Natural killer cell treated with Interleukin-12 subunit alpha and Interleukin-12 subunit beta and Interleukin-15 and Interleukin-18, amount 100 ng/mL, for 72 hours (primary cell): ENCODE measurements at regions not wholly inside any gene's neighbourhood (a gene's known extent, or its start where the extent isn't known, plus 50 kb on each side); places are given as distances from the start of the nearest gene placed in this dataset.
"Not testable (repeated sequence)": the region's sequence is repeated elsewhere in the genome, so short reads cannot be mapped to it uniquely, and the experiment has no call there.

ENCODE experiments used
- ATAC-seq, 2 donors: fragments of 150-1000 bp; cut with Tn5 transposase in 1 of 2; sonication (Bioruptor Pico), chemical (Tn5 transposase) in 1 of 2; 2 replicates each; pipeline ENCODE4 v1.10.0; 2021
- DNase-seq: peaks from one replicate; pipeline ENCODE4 v3.0.0; 2022; ENCODE audit warnings: low spot score
- H3K27ac Mint-ChIP-seq, 2 donors: 1 replicate in 1 of 2; 2 replicates in 1 of 2; pipeline ENCODE4 v1.8.0; 2022; ENCODE audit warnings: mixed read lengths in 2 of 2, mild to moderate bottlenecking in 1 of 2, moderate library complexity in 1 of 2
- H3K27me3 Mint-ChIP-seq, 2 donors: 1 replicate in 1 of 2; 2 replicates in 1 of 2; pipeline ENCODE4 v1.8.0; 2022; ENCODE audit warnings: mixed read lengths in 2 of 2
- H3K36me3 Mint-ChIP-seq: one replicate; pipeline ENCODE4 v1.8.0; 2022; ENCODE audit warnings: mixed read lengths
- H3K4me1 Mint-ChIP-seq, 2 donors: 1 replicate in 1 of 2; 2 replicates in 1 of 2; pipeline ENCODE4 v1.8.0; 2022; ENCODE audit warnings: low read depth in 2 of 2, mixed read lengths in 2 of 2, mild to moderate bottlenecking in 1 of 2
- H3K4me3 Mint-ChIP-seq: one replicate; pipeline ENCODE4 v1.8.0; 2022; ENCODE audit warnings: mixed read lengths
- H3K9me3 Mint-ChIP-seq: 2 replicates; pipeline ENCODE4 v1.8.0; 2022; ENCODE audit warnings: mixed read lengths

- ATAC-seq (no peak), DNase-seq (no peak)
- no peaks in the 10 kb centered on the region for H3K36me3 Mint-ChIP-seq
- H3K27me3 Mint-ChIP-seq: peaks cover 10 to 33% of the 10 kb centered on the region in 2 donors
- no peak overlapping the region for H3K27ac Mint-ChIP-seq
- H3K4me1 Mint-ChIP-seq: no peaks in the 10 kb centered on the region
- no peak overlapping the region for H3K4me3 Mint-ChIP-seq
- no peaks in the 10 kb centered on the region for H3K9me3 Mint-ChIP-seq
These were observed 87.2 kb downstream of the SOWAHC start for GRCh38 chr2:109701362-109701761.

GRCh38 chr2:109702250-109702985, 88.3 kb downstream of the SOWAHC start:
- H3K36me3 Mint-ChIP-seq: no peaks in the 10 kb centered on the region
- H3K9me3 Mint-ChIP-seq: no peaks in the 10 kb centered on the region
- no peak overlapping the region for H3K27ac Mint-ChIP-seq
- no peaks in the 10 kb centered on the region for H3K4me1 Mint-ChIP-seq
- H3K27me3 Mint-ChIP-seq: peaks cover 10 to 33% of the 10 kb centered on the region in 2 donors
- DNase-seq (no peak), ATAC-seq (no peak)
- no peak overlapping the region for H3K4me3 Mint-ChIP-seq

- DNase-seq (no peak), ATAC-seq (no peak)
- no peaks in the 10 kb centered on the region for H3K36me3 Mint-ChIP-seq
- no peaks in the 10 kb centered on the region for H3K9me3 Mint-ChIP-seq
- H3K4me3 Mint-ChIP-seq: no peak overlapping the region
- no peaks in the 10 kb centered on the region for H3K4me1 Mint-ChIP-seq
- H3K27me3 Mint-ChIP-seq: peaks cover 10 to 33% of the 10 kb centered on the region in 2 donors
- no peak overlapping the region for H3K27ac Mint-ChIP-seq
These were observed 88.9 kb downstream of the SOWAHC start for GRCh38 chr2:109703077-109703476.

GRCh38 chr2:109703798-109704197, 89.6 kb downstream of the SOWAHC start:
- Mint-ChIP-seq H3K9me3 (no peaks in the 10 kb centered on the region), H3K27ac (no peak overlapping the region), H3K36me3 (no peaks in the 10 kb centered on the region), H3K4me1 (no peaks in the 10 kb centered on the region), H3K4me3 (no peak overlapping the region), H3K27me3 (peaks cover 10 to 29% of the 10 kb centered on the region in 2 donors)
- ATAC-seq (no peak), DNase-seq (no peak)

GRCh38 chr2:109707281-109708147, 86.6 kb upstream of the RGPD5 start:
- H3K4me3 Mint-ChIP-seq: no peak overlapping the region
- no peaks in the 10 kb centered on the region for H3K4me1 Mint-ChIP-seq
- H3K36me3 Mint-ChIP-seq: no peaks in the 10 kb centered on the region
- no peak overlapping the region for H3K27ac Mint-ChIP-seq
- no peak for ATAC-seq
- peaks cover 2 to 5% of the 10 kb centered on the region in 2 donors for H3K27me3 Mint-ChIP-seq
- no peak for DNase-seq
- no peaks in the 10 kb centered on the region for H3K9me3 Mint-ChIP-seq

- H3K27me3 Mint-ChIP-seq: peaks cover 0 to 4% of the 10 kb centered on the region in 2 donors
- H3K9me3 Mint-ChIP-seq: no peaks in the 10 kb centered on the region
These were observed 83.4 kb upstream of the RGPD5 start for GRCh38 chr2:109710505-109711229.

GRCh38 chr2:109711230-109712122, 82.6 kb upstream of the RGPD5 start:
- DNase-seq (no peak), ATAC-seq (peak in 1 of 2 donors; percentile 30)
- peaks cover 0 to 6% of the 10 kb centered on the region in 2 donors for H3K27me3 Mint-ChIP-seq
- no peaks in the 10 kb centered on the region for H3K36me3 Mint-ChIP-seq
- H3K4me3 Mint-ChIP-seq: no peak overlapping the region
- no peaks in the 10 kb centered on the region for H3K4me1 Mint-ChIP-seq
- H3K9me3 Mint-ChIP-seq: no peaks in the 10 kb centered on the region
- no peak overlapping the region for H3K27ac Mint-ChIP-seq

More at GRCh38 chr2:109710505-109711229, 83.4 kb upstream of the RGPD5 start:
- ATAC-seq: peak in 1 of 2 donors; percentile 20
- Mint-ChIP-seq H3K4me1 (no peaks in the 10 kb centered on the region), H3K36me3 (no peaks in the 10 kb centered on the region), H3K27ac (no peak overlapping the region), H3K4me3 (no peak overlapping the region)
- DNase-seq: no peak

GRCh38 chr2:109712123-109712449, 82.0 kb upstream of the RGPD5 start:
- no peak for ATAC-seq
- no peaks in the 10 kb centered on the region for H3K36me3 Mint-ChIP-seq
- no peaks in the 10 kb centered on the region for H3K4me1 Mint-ChIP-seq
- H3K9me3 Mint-ChIP-seq: no peaks in the 10 kb centered on the region
- no peak overlapping the region for H3K27ac Mint-ChIP-seq
- H3K27me3 Mint-ChIP-seq: peaks cover 0 to 6% of the 10 kb centered on the region in 2 donors
- no peak for DNase-seq
- H3K4me3 Mint-ChIP-seq: no peak overlapping the region

GRCh38 chr2:109712746-109713145, 81.4 kb upstream of the RGPD5 start:
- Mint-ChIP-seq H3K9me3 (no peaks in the 10 kb centered on the region), H3K27ac (no peak overlapping the region), H3K4me1 (no peaks in the 10 kb centered on the region)

GRCh38 chr2:109715313-109715805, 78.7 kb upstream of the RGPD5 start:
- ATAC-seq: no peak
- no peaks in the 10 kb centered on the region for H3K36me3 Mint-ChIP-seq
- peaks cover 6% of the 10 kb centered on the region in 2 donors for H3K27me3 Mint-ChIP-seq
- no peak overlapping the region for H3K27ac Mint-ChIP-seq
- DNase-seq: no peak
- no peak overlapping the region for H3K4me3 Mint-ChIP-seq
- H3K9me3 Mint-ChIP-seq: no peaks in the 10 kb centered on the region
- H3K4me1 Mint-ChIP-seq: no peaks in the 10 kb centered on the region

More at GRCh38 chr2:109712746-109713145, 81.4 kb upstream of the RGPD5 start:
- no peak for DNase-seq
- no peak for ATAC-seq
- peaks cover 0 to 6% of the 10 kb centered on the region in 2 donors for H3K27me3 Mint-ChIP-seq
- no peak overlapping the region for H3K4me3 Mint-ChIP-seq
- no peaks in the 10 kb centered on the region for H3K36me3 Mint-ChIP-seq

GRCh38 chr2:109716596-109716995, 77.5 kb upstream of the RGPD5 start:
- not testable (repeated sequence) for H3K4me3 Mint-ChIP-seq, DNase-seq, H3K4me1 Mint-ChIP-seq, H3K9me3 Mint-ChIP-seq, ATAC-seq, H3K27me3 Mint-ChIP-seq, H3K36me3 Mint-ChIP-seq, H3K27ac Mint-ChIP-seq

GRCh38 chr2:109718139-109718538, 76.0 kb upstream of the RGPD5 start:
- ATAC-seq (no peak), DNase-seq (no peak)
- no peaks in the 10 kb centered on the region for H3K4me1 Mint-ChIP-seq
- no peak overlapping the region for H3K27ac Mint-ChIP-seq
- no peaks in the 10 kb centered on the region for H3K9me3 Mint-ChIP-seq
- no peak overlapping the region for H3K4me3 Mint-ChIP-seq
- no peaks in the 10 kb centered on the region for H3K36me3 Mint-ChIP-seq
- H3K27me3 Mint-ChIP-seq: peaks cover 6 to 11% of the 10 kb centered on the region in 2 donors

- no peaks in the 10 kb centered on the region for H3K4me1 Mint-ChIP-seq
- H3K27me3 Mint-ChIP-seq: peaks cover 6 to 9% of the 10 kb centered on the region in 2 donors
- H3K9me3 Mint-ChIP-seq: no peaks in the 10 kb centered on the region
- no peak overlapping the region for H3K4me3 Mint-ChIP-seq
- H3K36me3 Mint-ChIP-seq: no peaks in the 10 kb centered on the region
- H3K27ac Mint-ChIP-seq: no peak overlapping the region
- DNase-seq: no peak
- ATAC-seq: no peak
These were observed 74.2 kb upstream of the RGPD5 start for GRCh38 chr2:109719871-109720270.
